Activated CD4-positive, alpha-beta T cell treated with anti-CD3 and anti-CD28 coated beads for 36 hours (primary cell): ENCODE measurements at regions not wholly inside any gene's neighbourhood (a gene's known extent, or its start where the extent isn't known, plus 50 kb on each side); places are given as distances from the start of the nearest gene placed in this dataset.
"Not testable (repeated sequence)": the region's sequence is repeated elsewhere in the genome, so short reads cannot be mapped to it uniquely, and the experiment has no call there.

ENCODE experiments used
- ATAC-seq: fragments of 200-7000 bp; cut with Tn5 transposase; one replicate; pipeline ENCODE4 v1.10.0; 2021; ENCODE audit warnings: mild to moderate bottlenecking, moderate library complexity
- CTCF ChIA-PET: fragments of 350-600 bp; sonication (Branson Sonifier 250); formaldehyde crosslinking; loops from one replicate; lab custom pipeline; 2021; ENCODE audit warnings: antibody characterized with exemption; lab: Charles Lee
- POLR2A ChIA-PET: fragments of 350-600 bp; sonication (Branson Sonifier 250); formaldehyde crosslinking; loops from one replicate; lab custom pipeline; 2021; ENCODE audit warnings: antibody characterized with exemption, inconsistent platforms; lab: Charles Lee
- DNase-seq: peaks from one replicate; pipeline ENCODE4 v3.0.0-alpha.2; 2020
- H3K27ac Mint-ChIP-seq: one replicate; pipeline ENCODE4 v1.8.0; 2021; ENCODE audit warnings: mixed read lengths
- H3K27me3 Mint-ChIP-seq: one replicate; pipeline ENCODE4 v1.8.0; 2021; ENCODE audit warnings: mixed read lengths
- H3K36me3 Mint-ChIP-seq: one replicate; pipeline ENCODE4 v1.8.0; 2021; ENCODE audit warnings: low read depth, mixed read lengths
- H3K4me1 Mint-ChIP-seq: one replicate; pipeline ENCODE4 v1.8.0; 2021; ENCODE audit warnings: mixed read lengths
- H3K4me3 Mint-ChIP-seq: one replicate; pipeline ENCODE4 v1.8.0; 2021; ENCODE audit warnings: mild to moderate bottlenecking, moderate library complexity, mixed read lengths
- H3K9me3 Mint-ChIP-seq: one replicate; pipeline ENCODE4 v1.8.0; 2021; ENCODE audit warnings: low read depth, mixed read lengths
- intact Hi-C, 2 experiments: fragments of 100-400 bp; cut with DNase I in 1 of 2; cut with micrococcal nuclease in 1 of 2; formaldehyde crosslinking; loops; one replicate each; pipeline versions ENCODE4 v1.14.2 to v1.15.1; 2022 to 2024; cut with DNase I, micrococcal nuclease

DNA sequence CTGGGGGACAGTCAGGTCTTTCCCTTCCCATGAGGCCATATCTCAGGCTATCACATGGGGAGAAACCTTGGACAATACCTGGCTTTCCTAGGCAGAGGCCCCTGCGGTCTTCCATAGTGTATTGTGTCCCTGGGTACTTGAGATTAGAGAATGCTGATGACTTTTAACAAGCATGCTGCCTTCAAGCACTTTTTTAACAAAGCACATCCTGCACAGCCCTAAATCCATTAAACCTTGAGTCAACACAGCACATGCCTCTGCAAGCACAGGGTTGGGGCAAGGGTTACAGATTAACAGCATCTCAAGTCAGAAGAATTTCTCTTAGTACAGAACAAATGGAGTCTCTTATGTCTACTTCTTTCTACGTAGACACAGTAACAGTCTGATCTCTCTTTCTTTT lies 545.2 kb upstream of the NR2F2 start:
- peaks cover 33% of the 10 kb centered on the region for H3K9me3 Mint-ChIP-seq
- POLR2A ChIA-PET, intact Hi-C loops, CTCF ChIA-PET, ATAC-seq, DNase-seq, H3K4me1 Mint-ChIP-seq, H3K36me3 Mint-ChIP-seq, H3K27me3 Mint-ChIP-seq, H3K4me3 Mint-ChIP-seq, H3K27ac Mint-ChIP-seq: not testable (repeated sequence)

DNA sequence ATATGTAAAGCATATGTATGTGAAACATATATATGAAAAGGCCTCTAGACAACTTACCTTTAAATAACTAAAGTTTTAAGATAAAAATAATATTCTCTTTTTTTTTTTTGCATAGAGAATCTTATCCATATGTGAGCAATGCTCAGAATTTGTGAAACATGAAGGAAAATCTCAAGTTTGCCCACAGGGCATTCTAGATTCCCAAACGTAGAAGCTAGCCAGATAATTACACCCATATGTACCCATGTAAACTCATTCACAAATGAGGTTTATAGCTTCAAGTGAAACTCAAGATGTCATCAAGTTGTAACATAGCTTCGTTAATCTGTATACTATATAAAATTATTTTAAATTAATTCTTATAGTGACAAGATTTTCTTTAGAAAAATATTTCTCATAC lies 537.3 kb upstream of the NR2F2 start:
- no peak overlapping the region for H3K4me3 Mint-ChIP-seq
- intact Hi-C loops: loop anchor here in 1 of 2 experiments (10.0 kb wide), 1 partner anchor 62 kb away; no protein-coding TSS in a partner anchor
- peaks cover 4% of the 10 kb centered on the region for H3K27me3 Mint-ChIP-seq
- ATAC-seq: no peak
- no peaks in the 10 kb centered on the region for H3K36me3 Mint-ChIP-seq
- no peak for DNase-seq
- peaks cover 3% of the 10 kb centered on the region for H3K9me3 Mint-ChIP-seq
- H3K27ac Mint-ChIP-seq: no peak overlapping the region
- ChIA-PET CTCF (no interaction called here), POLR2A (no interaction called here)
- H3K4me1 Mint-ChIP-seq: no peaks in the 10 kb centered on the region

DNA sequence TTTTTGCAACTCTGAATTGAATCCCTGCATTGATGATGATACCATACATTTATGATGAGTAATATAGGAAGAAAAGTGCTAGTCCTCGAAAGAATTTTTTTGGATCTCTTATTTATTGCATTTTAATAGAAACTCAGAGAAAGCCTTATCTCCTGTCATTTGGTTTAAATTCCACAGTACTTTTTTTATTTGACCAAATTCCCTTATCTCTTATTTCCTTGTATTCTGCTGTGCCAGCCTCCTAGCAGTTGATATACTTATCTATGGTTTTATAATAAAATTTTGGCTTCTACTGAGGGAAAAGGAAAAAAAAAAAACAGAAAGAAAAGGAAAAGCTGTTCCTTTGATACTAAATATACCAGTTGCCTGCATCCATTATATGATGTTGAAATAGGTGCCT lies 535.1 kb upstream of the NR2F2 start:
- no peaks in the 10 kb centered on the region for H3K36me3 Mint-ChIP-seq
- intact Hi-C loops: loop anchor here in 1 of 2 experiments (10.0 kb wide), 1 partner anchor 59 kb away; no protein-coding TSS in a partner anchor
- CTCF ChIA-PET: interaction anchor here (0.6 kb wide), 1 partner anchor 47 kb away, joined by 5 read pairs; no protein-coding TSS in a partner anchor
- POLR2A ChIA-PET: no interaction called here
- no peaks in the 10 kb centered on the region for H3K4me1 Mint-ChIP-seq
- no peak for DNase-seq
- no peaks in the 10 kb centered on the region for H3K9me3 Mint-ChIP-seq
- H3K4me3 Mint-ChIP-seq: no peak overlapping the region
- no peak overlapping the region for H3K27ac Mint-ChIP-seq
- H3K27me3 Mint-ChIP-seq: peaks cover 1% of the 10 kb centered on the region
- no peak for ATAC-seq

DNA sequence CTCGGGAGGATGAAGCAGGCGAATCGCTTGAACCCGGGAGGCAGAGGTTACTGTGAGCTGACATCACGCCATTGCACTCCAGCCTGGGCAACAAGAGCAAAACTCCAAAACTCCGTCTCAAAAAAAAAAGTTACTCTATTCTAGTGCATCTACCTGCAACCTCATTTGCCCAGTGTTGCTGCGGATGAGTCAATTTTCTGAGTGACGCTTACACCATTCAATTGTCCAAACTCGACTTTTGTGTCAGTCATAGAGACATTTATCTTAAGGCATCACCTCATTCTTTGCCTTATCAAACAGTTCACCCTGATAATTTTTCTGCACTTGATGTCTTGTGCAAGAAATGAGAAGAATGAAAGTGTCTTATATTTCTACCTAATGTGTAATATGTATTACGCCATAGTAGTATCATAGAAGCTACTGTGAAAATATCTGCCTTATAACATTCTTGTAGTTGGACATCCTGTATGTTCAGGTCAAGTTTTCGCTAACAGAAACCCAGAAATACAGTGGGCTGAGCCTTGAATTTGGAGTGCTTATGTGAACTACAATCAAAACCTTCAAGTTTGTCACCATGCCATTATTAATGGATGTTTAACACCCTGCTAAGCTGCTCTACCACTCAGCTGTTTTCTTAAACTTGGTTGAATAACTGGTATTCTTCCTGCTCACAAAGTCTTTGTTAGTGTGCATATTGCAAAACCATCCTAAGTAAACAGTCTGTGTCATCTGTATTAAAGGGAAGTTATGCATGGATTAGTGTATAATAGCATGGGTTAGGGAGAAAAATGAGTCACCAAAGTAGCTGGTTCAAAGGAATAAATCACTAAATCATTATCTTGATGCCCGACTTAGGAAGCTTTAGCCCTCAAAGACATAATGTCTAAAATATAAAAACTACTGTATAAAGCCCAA lies 531.0 kb upstream of the NR2F2 start:
- Mint-ChIP-seq H3K27ac (no peak overlapping the region), H3K4me3 (no peak overlapping the region), H3K4me1 (peaks cover 2% of the 10 kb centered on the region), H3K9me3 (no peaks in the 10 kb centered on the region), H3K27me3 (no peaks in the 10 kb centered on the region), H3K36me3 (no peaks in the 10 kb centered on the region)
- POLR2A ChIA-PET: no interaction called here
- DNase-seq: no peak
- intact Hi-C loops: loop anchor here in 1 of 2 experiments (10.0 kb wide), 1 partner anchor 55 kb away; no protein-coding TSS in a partner anchor
- no peak for ATAC-seq
- CTCF ChIA-PET: no interaction called here

DNA sequence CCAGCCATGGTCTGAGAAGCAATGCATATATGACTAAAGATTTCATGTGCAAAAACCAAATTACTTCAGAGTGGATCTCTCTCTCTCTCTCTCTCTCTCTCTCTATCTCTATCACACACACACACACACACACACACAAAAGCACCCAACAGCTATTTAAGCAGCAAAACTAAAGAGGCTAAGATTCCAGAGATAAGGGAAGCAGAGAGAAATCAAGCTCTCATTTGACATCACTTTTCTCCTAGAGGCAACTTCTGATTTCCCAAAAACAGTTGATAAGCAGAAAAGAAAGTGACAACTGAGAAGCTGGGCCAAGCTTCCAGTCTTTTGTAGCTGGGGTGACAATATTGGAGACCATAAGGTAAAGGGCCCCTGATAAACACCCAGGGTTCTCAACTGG lies 526.0 kb upstream of the NR2F2 start:
- no peaks in the 10 kb centered on the region for H3K36me3 Mint-ChIP-seq
- peaks cover 6% of the 10 kb centered on the region for H3K9me3 Mint-ChIP-seq
- DNase-seq (no peak), ATAC-seq (no peak)
- H3K4me3 Mint-ChIP-seq: no peak overlapping the region
- peaks cover 2% of the 10 kb centered on the region for H3K4me1 Mint-ChIP-seq
- intact Hi-C loops: no loop called here
- no peak overlapping the region for H3K27ac Mint-ChIP-seq
- CTCF ChIA-PET: interaction anchor here (0.6 kb wide), 1 partner anchor 28 kb away, joined by 3 read pairs; no protein-coding TSS in a partner anchor
- POLR2A ChIA-PET: no interaction called here
- H3K27me3 Mint-ChIP-seq: peaks cover 3% of the 10 kb centered on the region

DNA sequence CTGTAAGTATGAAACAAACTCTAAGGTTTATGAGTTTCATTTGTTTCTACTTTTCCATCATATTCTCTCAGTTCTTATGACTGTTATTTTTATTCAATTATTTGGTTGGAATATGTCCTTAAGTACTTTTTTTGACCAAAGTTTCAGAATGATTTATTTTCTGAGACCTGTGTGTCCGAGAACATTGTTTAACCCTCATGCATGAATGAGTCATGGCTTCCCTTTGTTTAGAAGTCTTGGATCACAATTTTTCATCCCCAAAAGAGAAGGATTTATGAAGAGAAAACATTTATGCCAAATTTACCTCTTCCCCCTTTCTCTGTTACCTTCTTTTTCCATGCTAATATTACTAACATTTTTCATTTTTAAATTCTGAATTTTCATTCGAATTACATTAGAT lies 518.0 kb upstream of the NR2F2 start:
- Mint-ChIP-seq H3K36me3 (no peaks in the 10 kb centered on the region), H3K27me3 (peaks cover 7% of the 10 kb centered on the region), H3K9me3 (no peaks in the 10 kb centered on the region), H3K27ac (no peak overlapping the region), H3K4me1 (no peaks in the 10 kb centered on the region), H3K4me3 (no peak overlapping the region)
- ChIA-PET POLR2A (no interaction called here), CTCF (no interaction called here)
- ATAC-seq (no peak), DNase-seq (no peak)
- intact Hi-C loops: no loop called here

DNA sequence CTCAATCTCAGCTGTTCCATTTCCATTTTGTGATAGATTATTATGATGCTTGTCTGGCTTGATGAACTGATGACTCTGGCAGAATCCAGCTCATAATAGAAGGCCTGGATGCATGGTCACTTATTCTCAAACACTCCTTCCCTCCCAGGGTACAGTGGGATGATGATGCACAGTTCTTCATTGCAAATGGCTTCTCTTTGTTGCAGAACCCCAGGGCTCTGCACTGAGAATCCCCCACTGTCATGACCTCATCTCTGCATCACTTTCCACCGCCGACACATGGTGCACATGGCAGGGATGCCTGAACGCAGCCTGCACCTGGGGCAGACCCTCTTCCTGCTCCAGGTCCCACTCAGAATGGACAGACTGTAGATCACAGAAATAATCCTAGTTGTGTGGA lies 515.6 kb upstream of the NR2F2 start:
- Mint-ChIP-seq H3K27me3 (peaks cover 6% of the 10 kb centered on the region), H3K36me3 (no peaks in the 10 kb centered on the region), H3K4me1 (no peaks in the 10 kb centered on the region), H3K27ac (no peak overlapping the region), H3K9me3 (no peaks in the 10 kb centered on the region), H3K4me3 (no peak overlapping the region)
- ChIA-PET CTCF (no interaction called here), POLR2A (no interaction called here)
- intact Hi-C loops: no loop called here
- no peak for DNase-seq
- ATAC-seq: no peak

DNA sequence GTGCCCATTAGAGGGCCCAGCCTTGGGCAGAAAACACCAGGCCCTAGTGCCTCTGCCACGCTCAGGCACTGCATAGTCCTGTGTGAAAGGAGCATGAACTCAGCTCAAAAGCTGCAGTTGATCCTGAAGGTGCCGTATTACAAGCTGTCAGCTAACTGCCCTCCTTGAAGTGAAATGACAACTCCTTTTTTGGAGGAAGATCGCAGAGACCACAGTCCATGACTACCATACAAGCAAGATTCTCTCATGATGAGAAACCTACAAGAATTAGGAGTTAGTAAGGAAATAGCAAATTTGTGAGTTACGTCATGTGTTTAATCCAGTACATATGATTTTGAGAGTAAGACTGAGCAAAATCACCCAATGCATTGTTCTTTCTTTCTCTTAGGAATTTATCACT lies 513.9 kb upstream of the NR2F2 start:
- intact Hi-C loops: no loop called here
- CTCF ChIA-PET: no interaction called here
- no peaks in the 10 kb centered on the region for H3K4me1 Mint-ChIP-seq
- peaks cover 6% of the 10 kb centered on the region for H3K27me3 Mint-ChIP-seq
- ATAC-seq (no peak), DNase-seq (no peak)
- no peaks in the 10 kb centered on the region for H3K36me3 Mint-ChIP-seq
- POLR2A ChIA-PET: no interaction called here
- no peaks in the 10 kb centered on the region for H3K9me3 Mint-ChIP-seq
- H3K27ac Mint-ChIP-seq: no peak overlapping the region
- H3K4me3 Mint-ChIP-seq: no peak overlapping the region

DNA sequence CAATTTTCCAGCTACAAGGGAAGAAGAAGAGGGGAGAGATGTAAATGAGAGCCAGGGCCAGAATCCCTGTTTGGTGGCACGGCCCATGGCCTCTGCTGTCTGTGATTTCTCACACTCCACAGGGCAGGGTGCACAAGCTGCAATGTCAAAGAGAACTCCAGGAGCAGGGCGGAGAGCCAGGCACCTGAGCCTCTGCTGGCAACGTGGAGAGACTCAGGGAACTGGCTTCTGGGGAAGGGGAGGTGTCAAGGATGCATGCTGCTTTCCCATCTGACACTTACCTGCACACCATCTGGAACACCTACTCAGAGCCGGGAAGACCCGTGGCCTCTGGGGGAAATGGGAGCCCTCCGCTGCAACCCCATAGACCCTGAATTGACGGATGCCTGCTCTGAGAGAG lies 507.5 kb upstream of the NR2F2 start:
- no peak for ATAC-seq
- Mint-ChIP-seq H3K4me1 (no peaks in the 10 kb centered on the region), H3K4me3 (no peak overlapping the region), H3K36me3 (no peaks in the 10 kb centered on the region), H3K27me3 (no peaks in the 10 kb centered on the region), H3K27ac (no peak overlapping the region), H3K9me3 (no peaks in the 10 kb centered on the region)
- CTCF ChIA-PET: no interaction called here
- no peak for DNase-seq
- intact Hi-C loops: loop anchor here in 1 of 2 experiments (10.0 kb wide), 1 partner anchor 558 kb away; no protein-coding TSS in a partner anchor
- POLR2A ChIA-PET: no interaction called here

DNA sequence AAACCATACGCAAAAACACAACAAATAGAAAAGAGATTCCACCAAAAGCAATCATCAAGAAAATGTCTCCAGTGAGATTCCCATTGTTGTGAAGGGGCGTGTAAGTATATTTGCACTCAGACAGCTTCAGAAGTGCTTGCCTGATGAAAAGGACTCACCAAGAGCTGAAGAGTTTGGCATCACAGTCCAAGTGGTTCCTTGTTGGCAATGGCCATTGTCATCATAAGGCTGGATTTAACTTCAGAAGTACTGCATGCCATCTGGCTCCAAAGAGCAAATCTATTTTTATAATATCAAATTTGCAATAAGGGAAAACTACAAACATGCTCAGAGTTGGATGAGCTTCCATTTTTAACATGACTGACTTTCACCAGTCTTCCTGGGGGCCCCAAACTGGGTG lies 505.3 kb upstream of the NR2F2 start:
- CTCF ChIA-PET: no interaction called here

DNA sequence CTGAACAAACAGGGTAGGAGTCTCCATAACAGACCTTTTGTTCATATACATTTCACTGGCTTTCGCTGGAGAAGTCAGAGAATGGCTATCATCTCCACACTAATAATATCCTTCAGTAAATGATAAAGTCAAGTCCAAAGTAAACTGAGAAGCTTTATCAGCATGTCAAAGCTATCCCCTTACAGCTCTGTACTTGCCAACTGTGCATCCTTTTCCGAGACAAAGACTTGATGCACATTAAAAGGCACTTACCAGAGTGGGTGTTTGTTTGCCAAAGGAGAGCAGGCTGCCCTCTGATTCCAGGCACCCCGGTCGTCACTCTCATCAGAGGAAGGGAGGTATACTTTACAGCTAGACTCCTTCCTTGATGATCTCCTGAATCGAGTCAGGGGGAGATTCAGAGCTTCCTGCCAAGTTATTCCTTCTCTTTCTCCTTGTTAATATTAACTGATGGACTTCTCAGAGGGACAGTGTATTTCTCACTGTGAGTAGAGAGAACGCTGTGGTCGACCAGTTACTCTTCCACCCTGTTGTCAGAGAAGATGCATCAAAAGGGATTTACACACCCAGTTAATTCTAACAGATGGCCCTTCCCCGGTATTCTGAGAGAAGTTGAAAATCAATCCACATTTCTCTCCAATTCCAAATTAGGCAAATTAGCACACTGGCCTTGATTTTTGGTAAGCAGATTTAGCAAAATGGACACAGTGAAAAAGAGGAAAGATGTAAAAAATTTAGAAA lies 504.7 kb upstream of the NR2F2 start:
- H3K9me3 Mint-ChIP-seq: no peaks in the 10 kb centered on the region
- POLR2A ChIA-PET: no interaction called here
- CTCF ChIA-PET: no interaction called here
- ATAC-seq (no peak), DNase-seq (no peak)
- no peak overlapping the region for H3K4me3 Mint-ChIP-seq
- intact Hi-C loops: loop anchor here in 1 of 2 experiments (10.0 kb wide), 1 partner anchor 561 kb away; no protein-coding TSS in a partner anchor
- H3K36me3 Mint-ChIP-seq: no peaks in the 10 kb centered on the region
- H3K27me3 Mint-ChIP-seq: no peaks in the 10 kb centered on the region
- no peaks in the 10 kb centered on the region for H3K4me1 Mint-ChIP-seq
- H3K27ac Mint-ChIP-seq: no peak overlapping the region

More for the DNA sequence above, 505.3 kb upstream of the NR2F2 start:
- ATAC-seq (no peak), DNase-seq (no peak)
- Mint-ChIP-seq H3K4me3 (no peak overlapping the region), H3K27me3 (no peaks in the 10 kb centered on the region), H3K4me1 (no peaks in the 10 kb centered on the region), H3K27ac (no peak overlapping the region), H3K36me3 (no peaks in the 10 kb centered on the region), H3K9me3 (no peaks in the 10 kb centered on the region)
- POLR2A ChIA-PET: no interaction called here
- intact Hi-C loops: loop anchor here in 1 of 2 experiments (10.0 kb wide), 1 partner anchor 560 kb away; no protein-coding TSS in a partner anchor
